ENCODE measurements at regions not wholly inside any gene's neighbourhood (a gene's known extent, or its start where the extent isn't known, plus 50 kb on each side); places are given as distances from the start of the nearest gene placed in this dataset.

- H2AFZ ChIP-seq (ENCODE audit: low read depth, low read length) = no peak overlapping the region
- H4K20me1 ChIP-seq (ENCODE audit: insufficient read depth, low read length) = no peaks in the 10 kb centered on the region
- no peaks in the 10 kb centered on the region for H3K36me3 ChIP-seq (replicated peaks; ENCODE audit: low read depth, low read length)
- no peak for TF ChIP-seq EZH2phosphoT487 (IDR thresholded peaks at IDR 0.05; ENCODE audit: low read depth)
- TF ChIP-seq CTCF (IDR thresholded peaks at IDR 0.05; ENCODE audit: low read depth, low read length) = no peak
- H3K4me2 ChIP-seq (ENCODE audit: low read length) = no peak overlapping the region
- H3K27ac ChIP-seq (ENCODE audit: low read length) = no peak overlapping the region
- no peaks in the 10 kb centered on the region for H3K27me3 ChIP-seq (ENCODE audit: low read depth, low read length)
- H3K4me1 ChIP-seq (ENCODE audit: low read length) = no peaks in the 10 kb centered on the region
- no peak overlapping the region for H3K9ac ChIP-seq (ENCODE audit: low read length)
- H3K79me2 ChIP-seq (ENCODE audit: low read length) = no peaks in the 10 kb centered on the region
- no peak overlapping the region for H3K4me3 ChIP-seq (ENCODE audit: low read length)
- no peaks in the 10 kb centered on the region for H3K9me3 ChIP-seq (ENCODE audit: insufficient read depth, low read length)
Measured at GRCh38 chr11:135008412-135008811, 596.4 kb upstream of the B3GAT1 start.

- Histone ChIP-seq H3K27ac (ENCODE audit: low read length) (no peak overlapping the region), H3K9ac (ENCODE audit: low read length) (no peak overlapping the region), H3K4me2 (ENCODE audit: low read length) (no peak overlapping the region), H3K4me1 (ENCODE audit: low read length) (no peaks in the 10 kb centered on the region), H3K27me3 (ENCODE audit: low read depth, low read length) (no peaks in the 10 kb centered on the region), H3K36me3 (replicated peaks; ENCODE audit: low read depth, low read length) (no peaks in the 10 kb centered on the region), H2AFZ (ENCODE audit: low read depth, low read length) (no peak overlapping the region), H3K79me2 (ENCODE audit: low read length) (no peaks in the 10 kb centered on the region), H4K20me1 (ENCODE audit: insufficient read depth, low read length) (no peaks in the 10 kb centered on the region), H3K9me3 (ENCODE audit: insufficient read depth, low read length) (no peaks in the 10 kb centered on the region), H3K4me3 (ENCODE audit: low read length) (no peak overlapping the region)
- TF ChIP-seq CTCF (IDR thresholded peaks at IDR 0.05; ENCODE audit: low read depth, low read length) (no peak), EZH2phosphoT487 (IDR thresholded peaks at IDR 0.05; ENCODE audit: low read depth) (no peak)
Measured at GRCh38 chr11:135008001-135008405, 596.0 kb upstream of the B3GAT1 start.

- no peak overlapping the region for H3K27ac ChIP-seq (ENCODE audit: low read length)
Measured at GRCh38 chr11:135006800-135007199, 594.8 kb upstream of the B3GAT1 start.

GRCh38 chr11:135004495-135004894, 592.5 kb upstream of the B3GAT1 start:
- H3K9ac ChIP-seq (ENCODE audit: low read length) = no peak overlapping the region
- no peak overlapping the region for H3K27ac ChIP-seq (ENCODE audit: low read length)
- H3K36me3 ChIP-seq (replicated peaks; ENCODE audit: low read depth, low read length) = no peaks in the 10 kb centered on the region
- H3K27me3 ChIP-seq (ENCODE audit: low read depth, low read length) = no peaks in the 10 kb centered on the region
- TF ChIP-seq EZH2phosphoT487 (IDR thresholded peaks at IDR 0.05; ENCODE audit: low read depth) (no peak), CTCF (IDR thresholded peaks at IDR 0.05; ENCODE audit: low read depth, low read length) (no peak)
- H3K4me1 ChIP-seq (ENCODE audit: low read length) = no peaks in the 10 kb centered on the region
- H3K9me3 ChIP-seq (ENCODE audit: insufficient read depth, low read length) = no peaks in the 10 kb centered on the region
- no peak overlapping the region for H3K4me3 ChIP-seq (ENCODE audit: low read length)
- H4K20me1 ChIP-seq (ENCODE audit: insufficient read depth, low read length) = no peaks in the 10 kb centered on the region
- no peaks in the 10 kb centered on the region for H3K79me2 ChIP-seq (ENCODE audit: low read length)
- H3K4me2 ChIP-seq (ENCODE audit: low read length) = no peak overlapping the region
- H2AFZ ChIP-seq (ENCODE audit: low read depth, low read length) = no peak overlapping the region

More at GRCh38 chr11:135006800-135007199, 594.8 kb upstream of the B3GAT1 start:
- H3K9ac ChIP-seq (ENCODE audit: low read length) = no peak overlapping the region
- no peak overlapping the region for H3K4me3 ChIP-seq (ENCODE audit: low read length)
- H3K79me2 ChIP-seq (ENCODE audit: low read length) = no peaks in the 10 kb centered on the region
- H3K9me3 ChIP-seq (ENCODE audit: insufficient read depth, low read length) = no peaks in the 10 kb centered on the region
- no peaks in the 10 kb centered on the region for H3K27me3 ChIP-seq (ENCODE audit: low read depth, low read length)
- H3K4me2 ChIP-seq (ENCODE audit: low read length) = no peak overlapping the region
- no peaks in the 10 kb centered on the region for H4K20me1 ChIP-seq (ENCODE audit: insufficient read depth, low read length)
- TF ChIP-seq EZH2phosphoT487 (IDR thresholded peaks at IDR 0.05; ENCODE audit: low read depth) = no peak
- no peak for TF ChIP-seq CTCF (IDR thresholded peaks at IDR 0.05; ENCODE audit: low read depth, low read length)
- no peaks in the 10 kb centered on the region for H3K4me1 ChIP-seq (ENCODE audit: low read length)
- no peak overlapping the region for H2AFZ ChIP-seq (ENCODE audit: low read depth, low read length)
- no peaks in the 10 kb centered on the region for H3K36me3 ChIP-seq (replicated peaks; ENCODE audit: low read depth, low read length)
